GM19395 (cell line): ENCODE measurements at regions not wholly inside any gene's neighbourhood (a gene's known extent, or its start where the extent isn't known, plus 50 kb on each side); places are given as distances from the start of the nearest gene placed in this dataset.

Experiments
- ATAC-seq: cut with Tn5 transposase; IDR thresholded peaks from one replicate; pipeline ENCODE4 v1.9.1; 2021; ENCODE audit warnings: mild to moderate bottlenecking, moderate library complexity; ENCODE audit not compliant: unreplicated experiment

GRCh38 chr1:114232691-114233090, 79.0 kb upstream of the SYT6 start:
- ATAC-seq, result no peak

DNA sequence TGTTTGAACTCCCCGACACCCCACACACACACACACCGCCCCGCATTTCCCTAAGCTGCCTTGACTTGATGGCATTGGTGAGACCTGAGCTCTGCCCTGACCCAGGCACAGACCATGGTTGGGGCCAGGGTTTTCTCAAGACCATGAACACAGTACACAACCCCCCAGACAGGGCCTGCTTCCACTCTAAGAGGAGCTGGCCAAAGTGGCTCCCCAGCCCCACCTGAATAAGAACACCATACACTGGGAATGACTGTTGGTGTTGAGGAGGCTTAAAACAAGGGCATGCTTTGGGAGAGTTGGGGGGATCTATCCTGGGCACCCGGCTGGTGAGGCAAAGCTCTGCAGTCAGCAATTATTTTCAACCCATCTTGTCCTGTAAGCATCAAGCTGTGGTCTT, 77.6 kb upstream of the SYT6 start:
- ATAC-seq, result no peak

DNA sequence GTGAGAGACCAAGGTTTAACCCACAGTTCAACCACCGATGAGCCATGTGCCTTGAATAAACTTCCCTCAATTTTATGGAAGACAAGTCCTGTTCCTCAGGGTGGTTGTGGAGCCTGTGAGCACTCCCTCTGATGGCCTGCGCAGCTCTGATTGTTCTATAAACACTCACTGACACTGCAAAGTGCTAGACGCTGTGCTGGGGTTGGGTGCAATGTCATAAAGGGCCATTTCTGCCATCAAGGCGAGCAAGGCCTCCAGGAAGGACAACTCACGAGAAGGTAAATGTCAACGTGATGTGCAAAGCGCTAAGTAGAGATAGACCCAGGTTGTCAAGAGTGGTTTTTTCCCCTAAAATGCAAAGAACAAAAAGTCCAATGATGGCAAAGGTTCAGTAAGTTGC, 75.7 kb upstream of the SYT6 start:
- ATAC-seq, result no peak

- ATAC-seq, result no peak
These were observed 73.4 kb upstream of the SYT6 start for GRCh38 chr1:114227059-114227458.

DNA sequence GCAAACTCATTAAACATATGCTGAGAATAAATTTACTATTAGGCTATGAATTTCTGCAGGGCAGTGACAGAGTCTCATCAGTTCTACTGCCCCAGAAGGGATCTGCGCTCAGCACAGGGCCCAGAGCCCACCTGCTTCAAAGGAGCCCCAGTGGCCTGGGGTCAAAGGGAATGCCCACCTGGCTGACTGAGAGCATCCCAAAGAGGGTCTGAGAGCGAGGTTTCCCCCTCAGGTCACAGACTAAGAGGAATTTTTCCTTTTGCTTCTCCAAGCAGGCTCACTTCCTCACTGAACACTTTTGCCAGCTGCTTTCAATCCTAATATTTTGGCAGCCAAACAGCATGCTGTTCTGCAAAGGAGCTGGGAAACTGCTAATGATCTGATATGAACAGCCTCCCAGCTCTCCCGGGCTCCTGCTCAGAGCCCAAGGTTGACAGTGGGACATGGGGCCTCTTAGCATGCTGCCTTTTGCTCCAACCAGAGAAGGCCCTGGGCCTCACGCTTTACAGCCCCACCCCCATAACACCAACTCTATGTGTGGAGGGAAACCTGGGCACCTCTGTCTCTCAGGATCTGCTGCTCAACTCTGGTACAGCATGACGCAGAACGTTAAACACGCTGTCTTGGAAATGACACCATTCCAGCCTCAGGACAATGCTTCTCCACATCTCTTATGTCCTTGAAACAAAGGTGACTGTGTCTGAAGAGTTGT, 70.7 kb upstream of the SYT6 start:
- ATAC-seq, result no peak

DNA sequence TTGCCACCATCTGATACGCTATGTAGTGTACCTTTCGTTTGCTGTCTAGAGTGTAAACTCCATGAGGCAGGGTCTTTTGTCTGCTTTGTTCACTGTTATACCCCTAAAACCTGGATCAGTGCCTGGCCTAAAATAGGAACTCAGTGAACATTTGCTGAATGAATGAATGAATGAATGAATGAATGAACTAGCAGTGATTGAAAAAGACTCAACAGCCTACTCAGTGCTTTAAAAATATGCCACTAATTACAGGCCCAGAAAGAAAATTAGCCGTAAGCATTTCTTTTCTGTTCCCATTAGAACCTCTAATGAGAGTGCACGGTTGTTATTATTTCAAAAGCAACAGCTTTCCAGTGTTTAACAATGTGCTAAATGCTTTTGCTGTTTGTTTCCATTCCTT, 69.3 kb upstream of the SYT6 start:
- ATAC-seq, result no peak

- ATAC-seq, result no peak
These were observed 65.7 kb upstream of the SYT6 start for GRCh38 chr1:114219172-114219868.

- ATAC-seq, result no peak
These were observed 64.9 kb upstream of the SYT6 start for GRCh38 chr1:114218361-114219171.

DNA sequence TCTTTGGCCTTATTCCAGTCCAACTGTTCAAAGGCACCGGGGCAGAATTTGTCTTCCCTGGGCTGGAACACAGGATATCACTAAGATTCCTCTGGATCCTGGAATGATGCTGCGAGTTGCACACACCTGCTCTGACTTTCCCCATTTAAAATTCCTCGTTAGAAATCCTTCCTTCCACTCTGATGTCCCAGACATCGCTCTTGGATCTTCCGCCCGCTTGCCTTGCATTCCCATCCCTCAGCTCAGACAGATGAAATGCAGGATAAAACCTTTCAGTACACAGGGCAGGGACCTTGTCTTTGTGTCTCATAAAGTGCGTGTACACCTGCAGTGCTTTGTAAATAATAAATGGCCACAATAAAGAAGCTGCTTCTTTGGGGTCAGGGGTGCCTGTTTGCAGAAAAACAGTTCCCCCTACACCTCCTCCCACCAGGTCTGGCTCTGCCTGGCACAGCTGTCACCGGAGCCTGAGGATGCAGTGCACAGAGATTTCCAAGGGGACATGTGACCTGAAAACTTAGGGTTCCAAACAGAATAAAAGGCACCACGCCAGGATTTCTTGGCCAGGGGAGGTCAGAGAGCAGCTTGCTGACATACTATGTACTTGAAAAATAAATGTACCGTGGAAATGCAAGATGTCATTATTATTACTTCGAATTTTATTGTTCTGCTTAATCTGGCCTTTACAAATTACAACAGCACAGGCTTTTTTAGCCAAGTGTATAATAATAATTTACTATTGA, 62.9 kb upstream of the SYT6 start:
- no peak for ATAC-seq

- no peak for ATAC-seq
These were observed 61.8 kb upstream of the SYT6 start for GRCh38 chr1:114215436-114215835.

DNA sequence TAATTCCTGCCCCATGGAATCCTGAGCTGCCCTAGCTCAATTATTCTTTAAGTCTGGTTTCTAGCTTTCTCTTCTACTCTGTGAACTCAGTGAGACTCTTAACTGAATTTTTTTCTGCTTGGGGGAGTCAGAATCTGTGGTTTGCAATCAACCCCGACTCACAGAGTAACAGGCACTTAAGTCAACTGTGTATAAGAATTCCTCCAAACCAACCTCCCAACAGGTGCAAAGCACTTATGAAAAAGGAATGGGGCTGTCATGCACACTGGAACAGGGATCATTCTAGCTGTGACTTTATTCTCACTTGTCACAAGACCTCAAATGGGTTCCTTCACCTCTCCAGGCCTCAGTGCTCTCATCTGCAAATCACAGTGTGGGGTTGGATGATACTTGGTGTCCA, 60.3 kb upstream of the SYT6 start:
- ATAC-seq, result no peak

GRCh38 chr1:114209971-114210370, 56.3 kb upstream of the SYT6 start:
- ATAC-seq, result no peak

- no peak for ATAC-seq
These were observed 55.0 kb upstream of the SYT6 start for GRCh38 chr1:114208714-114209113.

GRCh38 chr1:114208106-114208505, 54.4 kb upstream of the SYT6 start:
- no peak for ATAC-seq

- no peak for ATAC-seq
These were observed 54.0 kb upstream of the SYT6 start for GRCh38 chr1:114207635-114208034.

GRCh38 chr1:114206392-114206791, 52.7 kb upstream of the SYT6 start:
- ATAC-seq, result no peak

DNA sequence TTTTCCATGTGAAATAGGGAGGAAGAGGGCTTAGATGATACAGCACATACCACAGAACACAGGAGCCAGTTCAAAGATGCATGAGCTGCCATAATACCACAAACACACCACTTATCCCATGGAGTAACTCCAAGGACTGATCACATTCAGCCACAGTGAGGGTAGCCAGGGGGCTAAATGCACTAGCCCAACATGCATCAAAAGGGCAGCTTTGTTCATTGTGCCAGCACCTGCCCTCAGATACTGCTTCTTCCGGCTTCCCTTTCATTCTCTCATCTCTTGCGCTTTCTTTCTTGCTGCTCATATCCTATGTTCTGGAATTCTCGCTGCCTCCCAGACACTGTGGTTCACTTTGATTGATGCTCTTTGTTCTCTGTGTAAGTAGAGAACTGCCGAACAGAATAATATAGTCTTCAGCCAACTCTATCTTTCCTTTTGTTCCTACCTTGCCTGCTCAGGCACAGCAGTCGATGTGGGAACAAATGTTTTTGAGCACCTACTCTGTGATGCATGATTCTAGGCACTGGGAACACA, 50.0 kb upstream of the SYT6 start:
- no peak for ATAC-seq
